HepG2 (cell line): ENCODE measurements at regions not wholly inside any gene's neighbourhood (a gene's known extent, or its start where the extent isn't known, plus 50 kb on each side); places are given as distances from the start of the nearest gene placed in this dataset.

ENCODE experiments used
- ARID5B ChIP-seq: IDR thresholded peaks from 2 replicates; pipeline ENCODE4 v1.4.0; 2020; ENCODE audit warnings: mild to moderate bottlenecking, missing genetic modification reagents
- BORCS8-MEF2B ChIP-seq: sonication (generic); formaldehyde crosslinking; IDR thresholded peaks from 2 replicates; pipeline ENCODE4 v1.8.0; 2022; ENCODE audit warnings: mild to moderate bottlenecking, missing genetic modification reagents
- FOXA1 ChIP-seq, 2 experiments: fragments of 450-650 bp in 1 of 2; sonication (generic) in 1 of 2; formaldehyde crosslinking in 1 of 2; IDR thresholded peaks; 2 replicates each; pipeline versions ENCODE4 v1.4.0 to v1.6.1; 2016 to 2020; ENCODE audit warnings: missing genetic modification reagents in 1 of 2
- GATA4 ChIP-seq: sonication (generic); IDR thresholded peaks from 2 replicates; pipeline ENCODE4 v1.6.1; 2016; ENCODE audit warnings: antibody characterized with exemption, low read depth, borderline replicate concordance
- GTF3A ChIP-seq: sonication (generic); formaldehyde crosslinking; conservative IDR thresholded peaks from 2 replicates; pipeline ENCODE4 v1.4.0; 2020; ENCODE audit warnings: mild to moderate bottlenecking, missing genetic modification reagents
- IRX3 ChIP-seq: sonication (generic); formaldehyde crosslinking; IDR thresholded peaks from 2 replicates; pipeline ENCODE4 v1.8.1; 2023; ENCODE audit warnings: mild to moderate bottlenecking, low read depth, missing genetic modification reagents, borderline replicate concordance
- KLF13 ChIP-seq: sonication (generic); formaldehyde crosslinking; IDR thresholded peaks from 2 replicates; pipeline ENCODE4 v1.4.0; 2020; ENCODE audit warnings: mild to moderate bottlenecking, missing genetic modification reagents
- KLF15 ChIP-seq: sonication (generic); formaldehyde crosslinking; IDR thresholded peaks from 2 replicates; pipeline ENCODE4 v1.8.1; 2023; ENCODE audit warnings: borderline replicate concordance, mild to moderate bottlenecking, inconsistent platforms, missing genetic modification reagents, mixed read lengths
- NFKB2 ChIP-seq: sonication (generic); formaldehyde crosslinking; IDR thresholded peaks from 2 replicates; pipeline ENCODE4 v1.4.0; 2020; ENCODE audit warnings: missing genetic modification reagents, borderline replicate concordance
- PCBP1 ChIP-seq: fragments of 200-400 bp; formaldehyde crosslinking; IDR thresholded peaks from 2 replicates; pipeline ENCODE4 v1.6.1; 2017; ENCODE audit warnings: mild to moderate bottlenecking, low read depth, low read length, borderline replicate concordance
- PLSCR1 ChIP-seq: sonication (generic); formaldehyde crosslinking; IDR thresholded peaks from 2 replicates; pipeline ENCODE4 v1.5.0; 2020; ENCODE audit warnings: missing genetic modification reagents, mild to moderate bottlenecking, borderline replicate concordance
- RAD51 ChIP-seq: fragments of 450-650 bp; IDR thresholded peaks from 2 replicates; pipeline ENCODE4 v1.6.1; 2016; ENCODE audit warnings: borderline replicate concordance
- TBL1XR1 ChIP-seq: fragments of 150-350 bp; IDR thresholded peaks from 2 replicates; pipeline ENCODE4 v1.6.1; 2014; ENCODE audit warnings: borderline replicate concordance, low read length; ENCODE audit not compliant: partially characterized antibody
- THAP7 ChIP-seq: sonication (generic); formaldehyde crosslinking; IDR thresholded peaks from 2 replicates; pipeline ENCODE4 v1.8.1; 2023; ENCODE audit warnings: mild to moderate bottlenecking, missing genetic modification reagents
- THYN1 ChIP-seq: sonication (generic); formaldehyde crosslinking; IDR thresholded peaks from 2 replicates; pipeline ENCODE4 v1.8.1; 2023; ENCODE audit warnings: low read depth, mild to moderate bottlenecking, moderate library complexity, missing genetic modification reagents, borderline replicate concordance
- ZFP36L1 ChIP-seq: sonication (generic); formaldehyde crosslinking; IDR thresholded peaks from 2 replicates; pipeline ENCODE4 v1.8.0; 2022; ENCODE audit warnings: mild to moderate bottlenecking, missing genetic modification reagents, moderate library complexity
- ZNF24 ChIP-seq: fragments of 450-650 bp; IDR thresholded peaks from 2 replicates; pipeline ENCODE4 v1.6.1; 2017; ENCODE audit warnings: antibody characterized with exemption, mild to moderate bottlenecking
- ZNF576 ChIP-seq: sonication (generic); formaldehyde crosslinking; IDR thresholded peaks from 2 replicates; pipeline ENCODE4 v1.4.0; 2020; ENCODE audit warnings: mild to moderate bottlenecking, missing genetic modification reagents
- ZNF7 ChIP-seq: IDR thresholded peaks from 2 replicates; pipeline ENCODE4 v1.6.1; 2016; ENCODE audit warnings: missing biosample characterization, missing genetic modification reagents
- ZNF747 ChIP-seq: sonication (generic); formaldehyde crosslinking; IDR thresholded peaks from 2 replicates; pipeline ENCODE4 v1.8.1; 2023; ENCODE audit warnings: missing genetic modification reagents, mild to moderate bottlenecking, borderline replicate concordance
- ZNF780A ChIP-seq: sonication (generic); formaldehyde crosslinking; IDR thresholded peaks from 2 replicates; pipeline ENCODE4 v1.8.0; 2022; ENCODE audit warnings: mild to moderate bottlenecking, missing genetic modification reagents, moderate library complexity
- ZNF781 ChIP-seq: sonication (generic); formaldehyde crosslinking; IDR thresholded peaks from 2 replicates; pipeline ENCODE4 v1.5.1; 2020; ENCODE audit warnings: borderline replicate concordance, mild to moderate bottlenecking, missing genetic modification reagents; ENCODE audit errors: not compliant biosample characterization
- ZNF784 ChIP-seq: sonication (generic); formaldehyde crosslinking; IDR thresholded peaks from 2 replicates; pipeline ENCODE4 v1.5.1; 2020; ENCODE audit warnings: missing genetic modification reagents, mild to moderate bottlenecking, borderline replicate concordance

GRCh38 chr7:343227-343822, 53.4 kb downstream of the FOXL3 start (continued):
- TF ChIP-seq ARID5B (CRISPR knock-in tag) (peak; percentile 15; the same call in 1 of the 2 replicates), RAD51 (no peak), KLF15 (CRISPR knock-in tag) (no peak), ZFP36L1 (CRISPR knock-in tag) (no peak), NFKB2 (CRISPR knock-in tag) (no peak), THYN1 (CRISPR knock-in tag) (no peak), PLSCR1 (CRISPR knock-in tag) (no peak), KLF13 (CRISPR knock-in tag) (0 out of 2 replicates have a peak, but pooled peaks have one; percentile 31), FOXA1 (IDR thresholded peaks at IDR 0.05) (no peak), FOXA1 (CRISPR knock-in tag; IDR thresholded peaks at IDR 0.05) (peak; percentile 22; the same call in 1 of the 2 replicates), THAP7 (CRISPR knock-in tag) (no peak), PCBP1 (no peak), ZNF780A (CRISPR knock-in tag) (no peak), ZNF576 (CRISPR knock-in tag) (no peak), ZNF7 (no peak), ZNF747 (peak; percentile 60; the same call in 1 of the 2 replicates), GTF3A (CRISPR knock-in tag) (no peak), ZNF781 (CRISPR knock-in tag) (no peak), IRX3 (no peak), ZNF24 (no peak), BORCS8-MEF2B (CRISPR knock-in tag) (peak; percentile 46; the same call in 1 of the 2 replicates), GATA4 (peak; percentile 24; the same call in 1 of the 2 replicates), TBL1XR1 (no peak), ZNF784 (CRISPR knock-in tag) (no peak)
